Esophagus squamous epithelium (tissue), 5 donors: ENCODE measurements at regions not wholly inside any gene's neighbourhood (a gene's known extent, or its start where the extent isn't known, plus 50 kb on each side); places are given as distances from the start of the nearest gene placed in this dataset.

ENCODE experiments used
- DNase-seq: peaks from one replicate; lab custom pipeline; 2025; lab: John Stamatoyannopoulos, UW
- H3K27ac ChIP-seq, 4 donors: fragments of 200-600 bp; sonication (generic); one replicate each; pipeline ENCODE4 v1.5.1; 2016 to 2019; ENCODE audit warnings: mild to moderate bottlenecking in 1 of 4
- H3K27me3 ChIP-seq, 4 donors: fragments of 200-600 bp; sonication (generic); 1 replicate in 3 of 4; 2 replicates in 1 of 4; pipeline versions ENCODE4 v1.5.1 to v1.6.0; 2017 to 2021; ENCODE audit warnings: antibody characterized with exemption in 1 of 4
- H3K36me3 ChIP-seq, 3 donors: fragments of 200-600 bp; sonication (generic); one replicate each; pipeline ENCODE4 v1.5.1; 2016 to 2019
- H3K4me1 ChIP-seq, 3 donors: fragments of 200-600 bp; sonication (generic); one replicate each; pipeline ENCODE4 v1.5.1; 2017 to 2019
- H3K4me3 ChIP-seq, 4 donors: fragments of 200-600 bp; sonication (generic); 1 replicate in 3 of 4; 2 replicates in 1 of 4; pipeline ENCODE4 v1.5.1; 2016 to 2019; ENCODE audit warnings: mild to moderate bottlenecking in 2 of 4, moderate library complexity in 1 of 4
- H3K9me3 ChIP-seq, 3 donors: fragments of 200-600 bp; sonication (generic); one replicate each; pipeline ENCODE4 v1.5.1; 2016 to 2019
- CTCF ChIP-seq, 6 experiments: fragments of 450-650 bp in 4 of 6; fragments of 200-600 bp in 2 of 6; sonication (generic) in 2 of 6; IDR thresholded peaks; one replicate each; pipeline ENCODE4 v1.5.1; 2016 to 2019; ENCODE audit warnings: antibody characterized with exemption in 6 of 6, mild to moderate bottlenecking in 4 of 6, moderate library complexity in 4 of 6
- POLR2A ChIP-seq, 4 donors: fragments of 450-650 bp; IDR thresholded peaks; one replicate each; pipeline ENCODE4 v1.6.1; 2017; ENCODE audit warnings: antibody characterized with exemption in 4 of 4, mild to moderate bottlenecking in 4 of 4, moderate library complexity in 3 of 4
- WGBS, 2 donors: methylation state at CpG; one replicate each; pipeline ENCODE4 v1.1.5; 2018; 5-methylcytosine and 5-hydroxymethylcytosine counted together
- intact Hi-C: fragments of 100-400 bp; cut with DNase I; formaldehyde crosslinking; loops from one replicate; pipeline ENCODE4 v1.15.0; 2022
- donor health status: DM: yes; HTN: yes; CAD: no.

DNA sequence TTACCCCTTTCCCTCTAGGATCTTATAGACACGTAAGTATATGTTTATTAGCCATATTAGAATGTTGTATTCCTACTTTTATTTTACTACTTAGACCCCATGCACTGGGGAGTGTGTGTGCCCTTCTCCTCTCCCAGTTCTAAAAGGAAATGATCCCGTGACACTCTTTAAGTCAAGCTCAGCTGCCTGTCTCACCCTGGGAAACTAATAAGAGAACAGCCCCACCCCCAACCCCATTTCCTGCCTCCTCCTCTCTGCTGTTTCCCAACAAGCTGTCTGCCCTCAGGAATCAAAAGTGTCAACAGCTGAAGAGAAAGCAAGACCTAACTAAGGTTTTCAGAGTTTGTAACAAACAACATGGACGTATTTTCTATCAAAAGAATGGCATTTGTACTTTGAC, 92.6 kb upstream of the VAV3 start:
- H3K9me3 ChIP-seq = no peaks in the 10 kb centered on the region
- intact Hi-C loops = no loop called here
- no peak for DNase-seq
- TF ChIP-seq CTCF (IDR thresholded peaks at IDR 0.05) = no peak
- no peak for TF ChIP-seq POLR2A (IDR thresholded peaks at IDR 0.05)
- no peak overlapping the region for H3K4me3 ChIP-seq
- no peak overlapping the region for H3K27ac ChIP-seq
- H3K27me3 ChIP-seq = no peaks in the 10 kb centered on the region
- H3K36me3 ChIP-seq = no peaks in the 10 kb centered on the region
- WGBS, 2 donors = 78 to 88% methylated on average over 3 of the region's 3 CpGs
- peaks cover 0 to 9% (median 4%) of the 10 kb centered on the region in 3 donors for H3K4me1 ChIP-seq

DNA sequence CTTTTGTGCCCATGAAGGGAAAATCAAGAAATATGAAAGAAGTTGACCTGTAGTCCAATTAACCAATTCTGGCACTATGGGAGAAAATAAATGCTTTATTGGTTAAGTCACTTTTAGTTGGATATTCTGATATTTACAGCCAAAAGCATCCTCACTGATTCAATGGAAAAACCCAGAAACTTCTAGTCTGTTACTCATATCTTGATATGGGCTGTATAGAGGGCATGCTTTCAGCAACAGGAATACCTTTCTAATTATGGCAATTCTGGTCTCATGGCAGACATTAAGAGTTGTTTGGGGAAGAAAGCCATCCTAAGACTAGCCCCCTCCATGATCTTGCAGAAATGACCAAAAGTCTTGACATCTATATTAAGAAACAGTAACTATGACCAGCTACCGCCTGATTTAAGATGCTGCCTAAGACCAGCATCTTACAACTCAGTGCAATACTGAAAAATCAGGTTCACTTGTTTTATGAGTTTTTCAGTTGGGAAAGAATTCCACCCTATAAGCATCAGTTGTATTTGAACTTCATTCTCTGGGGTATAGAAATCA, 91.5 kb upstream of the VAV3 start:
- 100% methylated on average over 1 of the region's 1 CpG for WGBS, 2 donors

GRCh38 chr1:108055387-108055786, 90.4 kb upstream of the VAV3 start:
- Histone ChIP-seq H3K4me1 (peaks cover 0 to 31% (median 4%) of the 10 kb centered on the region in 3 donors), H3K4me3 (no peak overlapping the region)
- TF ChIP-seq POLR2A (IDR thresholded peaks at IDR 0.05) (no peak), CTCF (IDR thresholded peaks at IDR 0.05) (no peak)

More for the DNA sequence above, 91.5 kb upstream of the VAV3 start:
- Histone ChIP-seq H3K27ac (no peak overlapping the region), H3K4me3 (no peak overlapping the region), H3K9me3 (no peaks in the 10 kb centered on the region), H3K4me1 (peaks cover 0 to 20% (median 4%) of the 10 kb centered on the region in 3 donors), H3K36me3 (no peaks in the 10 kb centered on the region), H3K27me3 (no peaks in the 10 kb centered on the region)
- TF ChIP-seq CTCF (IDR thresholded peaks at IDR 0.05) (no peak), POLR2A (IDR thresholded peaks at IDR 0.05) (no peak)
- intact Hi-C loops = no loop called here
- DNase-seq = no peak

GRCh38 chr1:108054396-108054795, 89.4 kb upstream of the VAV3 start:
- no peaks in the 10 kb centered on the region for H3K27me3 ChIP-seq
- no peak for DNase-seq
- H3K9me3 ChIP-seq = no peaks in the 10 kb centered on the region
- intact Hi-C loops = no loop called here
- 62 to 74% methylated on average over 2 of the region's 2 CpGs for WGBS, 2 donors
- TF ChIP-seq POLR2A (IDR thresholded peaks at IDR 0.05) (no peak), CTCF (IDR thresholded peaks at IDR 0.05) (no peak)
- no peak overlapping the region for H3K4me3 ChIP-seq
- H3K4me1 ChIP-seq = peaks cover 0 to 38% (median 7%) of the 10 kb centered on the region in 3 donors
- H3K36me3 ChIP-seq = no peaks in the 10 kb centered on the region
- no peak overlapping the region for H3K27ac ChIP-seq

More at GRCh38 chr1:108055387-108055786, 90.4 kb upstream of the VAV3 start:
- 58% methylated on average over 2 of the region's 2 CpGs; no CpG with 5 or more reads in 1 of the 2 donors for WGBS, 2 donors
- no peak for DNase-seq
- Histone ChIP-seq H3K9me3 (no peaks in the 10 kb centered on the region), H3K27me3 (no peaks in the 10 kb centered on the region), H3K27ac (no peak overlapping the region), H3K36me3 (no peaks in the 10 kb centered on the region)
- intact Hi-C loops = no loop called here

DNA sequence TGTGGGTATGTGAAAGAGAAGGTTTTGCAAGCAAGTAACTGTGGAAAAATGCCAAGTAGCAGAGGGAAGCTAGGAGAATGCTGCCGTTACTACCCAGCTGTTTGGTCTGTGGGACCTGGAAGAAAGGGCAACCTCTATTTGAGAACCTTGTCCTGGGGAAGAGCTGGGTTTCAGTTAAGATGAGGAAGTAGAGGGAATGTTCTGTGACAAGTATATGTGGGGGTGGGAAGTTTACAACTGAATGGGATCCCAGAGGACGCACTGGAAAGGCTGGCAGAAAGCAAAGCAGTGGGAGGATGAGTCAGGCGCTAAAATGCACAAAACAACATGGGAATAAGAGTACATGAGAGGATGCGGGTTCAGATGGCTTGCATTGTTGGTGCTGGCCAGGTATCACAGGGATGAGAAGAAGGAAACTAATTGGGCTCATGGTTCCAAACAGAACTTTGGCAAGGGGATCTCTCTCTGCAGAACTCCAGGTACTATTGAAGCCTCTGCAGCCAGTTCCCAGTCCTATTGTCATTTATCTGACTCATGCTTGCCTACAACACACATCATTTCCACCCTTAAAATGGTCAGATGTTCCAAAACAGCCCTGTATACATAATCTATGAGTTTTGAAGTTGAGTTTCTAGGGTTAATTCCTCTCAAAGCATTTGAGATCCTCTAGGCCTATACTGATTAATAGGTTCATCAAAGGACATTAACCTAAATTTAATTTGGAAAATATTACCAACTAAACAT, 88.5 kb upstream of the VAV3 start:
- 44 to 63% methylated on average over 4 of the region's 4 CpGs for WGBS, 2 donors
- Histone ChIP-seq H3K9me3 (no peaks in the 10 kb centered on the region), H3K27me3 (no peaks in the 10 kb centered on the region), H3K27ac (no peak overlapping the region), H3K36me3 (no peaks in the 10 kb centered on the region), H3K4me3 (no peak overlapping the region), H3K4me1 (peaks cover 0 to 41% (median 7%) of the 10 kb centered on the region in 3 donors)
- intact Hi-C loops = no loop called here
- TF ChIP-seq CTCF (IDR thresholded peaks at IDR 0.05) (no peak), POLR2A (IDR thresholded peaks at IDR 0.05) (no peak)
- DNase-seq = no peak
